ENCODE measurements at regions not wholly inside any gene's neighbourhood (a gene's known extent, or its start where the extent isn't known, plus 50 kb on each side); places are given as distances from the start of the nearest gene placed in this dataset.
"Not testable (repeated sequence)": the region's sequence is repeated elsewhere in the genome, so short reads cannot be mapped to it uniquely, and the experiment has no call there.

DNA sequence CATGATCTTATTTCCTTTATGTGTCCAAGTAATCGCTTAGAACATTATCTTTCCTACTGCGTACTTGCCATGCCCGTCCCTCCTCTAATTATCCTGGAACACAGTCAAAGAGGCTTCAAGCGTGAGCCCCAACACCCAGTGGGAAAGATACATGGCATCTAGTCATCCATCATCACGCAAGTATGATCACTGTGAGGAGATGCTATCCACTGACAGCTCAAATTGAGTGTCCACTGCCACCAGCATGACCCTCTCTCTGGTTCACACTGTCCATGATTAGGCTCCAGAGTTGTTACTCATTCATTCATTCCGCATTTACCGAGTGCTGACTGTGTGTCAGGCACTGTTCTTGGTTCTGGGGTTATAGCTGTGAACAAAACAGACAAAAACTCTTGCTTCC, 124.6 kb downstream of the COPS8 start:
- H4K8ac ChIP-seq (ENCODE audit: low read depth, low read length) = no peak overlapping the region
- H3K27ac ChIP-seq (ENCODE audit: low read depth, low read length) = no peak overlapping the region
- DNase-seq = no peak
- H3K56ac ChIP-seq (ENCODE audit: low read length) = no peak overlapping the region
- no peak overlapping the region for H2BK5ac ChIP-seq (ENCODE audit: low read length)
- H2BK120ac ChIP-seq (ENCODE audit: low read depth, low read length) = no peak overlapping the region
- H2AK5ac ChIP-seq (ENCODE audit: low read length) = no peak overlapping the region
- no peaks in the 10 kb centered on the region for H3K27me3 ChIP-seq (ENCODE audit: insufficient read depth, low read length, poor library complexity)
- H4K5ac ChIP-seq (ENCODE audit: low read length) = no peak overlapping the region
- H2BK15ac ChIP-seq (replicated peaks; ENCODE audit: low read depth) = no peak overlapping the region
- no peak overlapping the region for H3K9ac ChIP-seq (ENCODE audit: low read length)
- no peak overlapping the region for H3K4ac ChIP-seq (ENCODE audit: low read depth, low read length)
- no peak overlapping the region for H3K23ac ChIP-seq (ENCODE audit: low read length)
- H3K4me3 ChIP-seq (ENCODE audit: low read length) = no peak overlapping the region
- WGBS (ENCODE audit: extremely low coverage, insufficient coverage, low lambda C conversion rate) = no CpG with 5 or more reads among the region's 7 CpGs
- no peaks in the 10 kb centered on the region for H3K79me1 ChIP-seq (ENCODE audit: low read length)
- H3K18ac ChIP-seq (ENCODE audit: low read length) = no peak overlapping the region
- no peaks in the 10 kb centered on the region for H3K79me2 ChIP-seq (ENCODE audit: control insufficient read depth, insufficient read depth, low read length)
- H3K36me3 ChIP-seq (ENCODE audit: control insufficient read depth, insufficient read depth, low read length) = no peaks in the 10 kb centered on the region
- peaks cover 2% of the 10 kb centered on the region for H3K4me1 ChIP-seq (ENCODE audit: control insufficient read depth, low read depth, low read length)
- no peak overlapping the region for H3K4me2 ChIP-seq (ENCODE audit: low read length)

DNA sequence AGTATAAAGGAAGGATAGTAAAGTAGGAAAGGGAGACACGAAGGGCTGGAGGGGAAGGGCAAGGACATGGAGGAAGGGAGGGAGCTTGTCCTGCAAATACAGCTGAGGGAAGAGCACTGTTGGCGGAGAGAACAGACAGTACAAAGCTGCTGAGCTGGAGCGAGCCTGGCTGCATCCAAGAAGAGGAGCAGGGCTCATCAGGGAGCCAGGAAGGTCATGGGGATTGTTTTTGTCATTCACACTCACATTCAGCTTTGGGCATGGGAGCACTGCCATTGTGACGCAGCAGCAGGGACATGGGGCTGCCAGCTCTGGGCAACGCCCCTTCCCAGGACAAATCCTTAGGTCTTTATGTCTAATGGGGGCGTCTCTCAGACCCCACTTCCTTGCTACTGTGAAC, 125.1 kb downstream of the COPS8 start:
- no CpG with 5 or more reads among the region's 6 CpGs for WGBS (ENCODE audit: extremely low coverage, insufficient coverage, low lambda C conversion rate)
- Histone ChIP-seq H3K23ac (ENCODE audit: low read length) (no peak overlapping the region), H3K4ac (ENCODE audit: low read depth, low read length) (no peak overlapping the region), H3K79me1 (ENCODE audit: low read length) (no peaks in the 10 kb centered on the region), H3K4me3 (ENCODE audit: low read length) (no peak overlapping the region), H4K5ac (ENCODE audit: low read length) (no peak overlapping the region), H2BK15ac (replicated peaks; ENCODE audit: low read depth) (no peak overlapping the region), H2BK120ac (ENCODE audit: low read depth, low read length) (no peak overlapping the region), H3K18ac (ENCODE audit: low read length) (no peak overlapping the region), H4K8ac (ENCODE audit: low read depth, low read length) (no peak overlapping the region), H3K9ac (ENCODE audit: low read length) (no peak overlapping the region), H3K27me3 (ENCODE audit: insufficient read depth, low read length, poor library complexity) (no peaks in the 10 kb centered on the region), H3K56ac (ENCODE audit: low read length) (no peak overlapping the region), H3K27ac (ENCODE audit: low read depth, low read length) (no peak overlapping the region), H2AK5ac (ENCODE audit: low read length) (no peak overlapping the region), H3K4me1 (ENCODE audit: control insufficient read depth, low read depth, low read length) (peaks cover under 1% of the 10 kb centered on the region), H2BK5ac (ENCODE audit: low read length) (no peak overlapping the region), H3K36me3 (ENCODE audit: control insufficient read depth, insufficient read depth, low read length) (no peaks in the 10 kb centered on the region), H3K4me2 (ENCODE audit: low read length) (no peak overlapping the region), H3K79me2 (ENCODE audit: control insufficient read depth, insufficient read depth, low read length) (no peaks in the 10 kb centered on the region)
- no peak for DNase-seq

DNA sequence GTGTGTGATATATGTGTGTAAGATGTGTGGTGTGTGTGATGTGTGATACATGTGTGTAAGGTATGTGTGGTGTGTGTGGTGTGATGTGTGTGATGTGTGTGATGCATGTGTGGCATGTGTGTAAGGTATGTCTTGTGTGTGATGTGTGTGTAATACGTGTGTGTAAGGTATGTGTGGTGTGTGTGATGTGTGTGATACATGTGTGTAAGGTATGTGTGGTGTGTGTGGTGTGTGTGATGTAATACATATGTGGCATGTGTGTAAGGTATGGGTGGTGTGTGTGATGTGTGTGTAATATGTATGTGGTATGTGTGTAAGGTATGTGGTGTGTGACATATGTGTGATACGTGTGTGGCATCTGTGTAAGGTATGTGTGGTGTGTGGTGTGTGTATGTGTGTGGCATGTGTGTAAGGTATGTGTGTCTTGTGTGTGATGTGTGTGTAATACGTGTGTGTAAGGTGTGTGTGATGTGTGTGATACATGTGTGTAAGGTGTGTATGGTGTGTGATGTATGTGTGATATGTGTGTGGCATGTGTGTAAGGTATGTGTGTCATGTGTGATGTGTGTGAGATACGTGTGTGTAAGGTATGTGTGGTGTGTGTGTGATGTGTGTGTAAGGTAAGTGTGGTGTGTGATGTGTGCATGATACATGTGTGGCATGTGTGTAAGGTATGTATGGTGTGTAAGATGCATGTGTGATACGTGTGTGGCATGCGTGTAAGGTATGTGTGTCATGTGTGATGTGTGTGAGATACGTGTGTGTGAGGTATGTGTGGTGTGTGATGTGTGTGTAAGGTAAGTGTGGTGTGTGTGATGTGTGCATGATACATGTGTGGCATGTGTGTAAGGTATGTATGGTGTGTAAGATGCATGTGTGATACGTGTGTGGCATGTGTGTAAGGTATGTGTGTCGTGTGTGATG, 126.9 kb downstream of the COPS8 start:
- not testable (repeated sequence) for H3K79me2 ChIP-seq (ENCODE audit: control insufficient read depth, insufficient read depth, low read length); H3K56ac ChIP-seq (ENCODE audit: low read length); H3K27ac ChIP-seq (ENCODE audit: low read depth, low read length); H3K23ac ChIP-seq (ENCODE audit: low read length); H3K9ac ChIP-seq (ENCODE audit: low read length); H2BK15ac ChIP-seq (replicated peaks; ENCODE audit: low read depth); H3K4me3 ChIP-seq (ENCODE audit: low read length); H2AK5ac ChIP-seq (ENCODE audit: low read length); H2BK120ac ChIP-seq (ENCODE audit: low read depth, low read length); DNase-seq; H3K4ac ChIP-seq (ENCODE audit: low read depth, low read length); H4K8ac ChIP-seq (ENCODE audit: low read depth, low read length); H3K79me1 ChIP-seq (ENCODE audit: low read length); H3K36me3 ChIP-seq (ENCODE audit: control insufficient read depth, insufficient read depth, low read length); H3K18ac ChIP-seq (ENCODE audit: low read length); H3K4me1 ChIP-seq (ENCODE audit: control insufficient read depth, low read depth, low read length); H3K4me2 ChIP-seq (ENCODE audit: low read length); H2BK5ac ChIP-seq (ENCODE audit: low read length); H4K5ac ChIP-seq (ENCODE audit: low read length); H3K27me3 ChIP-seq (ENCODE audit: insufficient read depth, low read length, poor library complexity)
- WGBS (ENCODE audit: extremely low coverage, insufficient coverage, low lambda C conversion rate) = 100% methylated on average over 7 of the region's 9 CpGs

DNA sequence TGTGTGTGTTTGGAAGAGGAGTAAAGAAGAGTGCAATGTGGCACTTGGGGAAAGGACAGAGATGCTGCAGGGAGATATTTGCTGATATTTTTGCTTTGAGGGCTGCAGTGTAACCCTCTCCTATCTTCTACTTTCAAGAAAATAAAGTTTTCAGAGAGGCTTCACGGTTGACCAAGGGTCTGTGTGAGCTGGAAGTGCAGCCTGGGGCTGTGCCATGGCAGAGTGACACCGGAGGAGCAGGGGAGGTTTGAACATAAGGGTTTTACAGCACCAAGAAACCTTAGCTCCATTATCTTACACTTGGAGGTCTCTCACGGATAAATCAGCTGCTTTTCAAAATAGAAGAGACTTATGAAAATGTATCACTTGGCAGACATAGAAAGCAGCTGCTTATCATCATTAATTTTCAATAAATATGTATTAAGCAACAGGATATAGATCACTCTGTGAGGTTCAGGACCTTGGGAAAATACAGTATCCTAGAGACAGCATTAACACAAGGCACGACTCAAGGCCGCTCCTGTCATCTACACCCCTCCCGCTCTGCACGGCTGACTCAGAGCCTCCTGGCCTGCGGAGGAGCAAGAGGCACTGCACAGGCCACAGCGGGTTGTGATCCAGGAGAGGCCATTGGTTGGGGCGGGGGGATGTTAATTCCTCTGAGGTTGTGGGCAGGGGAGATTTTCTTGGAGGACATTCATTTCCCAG, 127.8 kb downstream of the COPS8 start:
- H2BK120ac ChIP-seq (ENCODE audit: low read depth, low read length) = no peak overlapping the region
- no peaks in the 10 kb centered on the region for H3K27me3 ChIP-seq (ENCODE audit: insufficient read depth, low read length, poor library complexity)
- peaks cover 4% of the 10 kb centered on the region for H3K4me1 ChIP-seq (ENCODE audit: control insufficient read depth, low read depth, low read length)
- DNase-seq = peak; percentile 44
- H3K18ac ChIP-seq (ENCODE audit: low read length) = no peak overlapping the region
- no peaks in the 10 kb centered on the region for H3K36me3 ChIP-seq (ENCODE audit: control insufficient read depth, insufficient read depth, low read length)
- H2BK15ac ChIP-seq (replicated peaks; ENCODE audit: low read depth) = no peak overlapping the region
- H3K27ac ChIP-seq (ENCODE audit: low read depth, low read length) = no peak overlapping the region
- H3K79me1 ChIP-seq (ENCODE audit: low read length) = no peaks in the 10 kb centered on the region
- H3K9ac ChIP-seq (ENCODE audit: low read length) = no peak overlapping the region
- H4K5ac ChIP-seq (ENCODE audit: low read length) = no peak overlapping the region
- WGBS (ENCODE audit: extremely low coverage, insufficient coverage, low lambda C conversion rate) = no CpG with 5 or more reads among the region's 10 CpGs
- H3K4me2 ChIP-seq (ENCODE audit: low read length) = no peak overlapping the region
- H3K79me2 ChIP-seq (ENCODE audit: control insufficient read depth, insufficient read depth, low read length) = no peaks in the 10 kb centered on the region
- H3K4me3 ChIP-seq (ENCODE audit: low read length) = no peak overlapping the region
- no peak overlapping the region for H4K8ac ChIP-seq (ENCODE audit: low read depth, low read length)
- H3K4ac ChIP-seq (ENCODE audit: low read depth, low read length) = no peak overlapping the region
- H2AK5ac ChIP-seq (ENCODE audit: low read length) = no peak overlapping the region
- no peak overlapping the region for H2BK5ac ChIP-seq (ENCODE audit: low read length)
- H3K23ac ChIP-seq (ENCODE audit: low read length) = no peak overlapping the region
- no peak overlapping the region for H3K56ac ChIP-seq (ENCODE audit: low read length)

DNA sequence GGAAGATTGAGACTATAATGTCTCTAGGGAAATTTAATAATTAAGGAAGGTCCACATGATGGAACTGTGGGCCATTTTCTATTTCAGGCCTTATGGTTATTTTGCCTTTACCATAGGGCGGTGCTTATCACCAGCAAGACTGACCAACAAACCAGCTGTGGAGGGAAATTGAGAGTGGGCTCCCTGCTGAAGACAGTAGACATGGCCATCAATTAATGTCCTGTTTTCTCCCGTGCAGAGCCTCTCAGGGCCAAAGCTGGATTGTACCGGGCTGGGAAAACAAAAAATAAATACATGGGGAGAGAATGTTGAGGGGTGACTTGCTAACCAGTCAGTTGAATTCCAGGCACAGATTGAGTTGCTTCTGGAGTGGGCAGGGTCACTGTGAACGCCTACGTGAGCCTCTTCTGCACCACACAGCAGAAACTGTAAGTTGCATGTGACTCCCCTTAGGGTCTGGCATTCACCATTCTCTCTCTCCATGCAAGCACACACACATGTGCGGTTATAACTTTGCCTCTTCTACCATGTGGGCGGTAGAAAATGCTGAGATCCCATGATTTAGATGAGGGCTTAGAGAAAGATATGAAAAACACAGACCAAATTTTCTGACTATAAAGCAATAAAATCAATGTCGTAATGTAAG, 128.5 kb downstream of the COPS8 start:
- no peak overlapping the region for H2BK120ac ChIP-seq (ENCODE audit: low read depth, low read length)
- no peak overlapping the region for H2AK5ac ChIP-seq (ENCODE audit: low read length)
- H2BK5ac ChIP-seq (ENCODE audit: low read length) = no peak overlapping the region
- H3K79me2 ChIP-seq (ENCODE audit: control insufficient read depth, insufficient read depth, low read length) = no peaks in the 10 kb centered on the region
- no peaks in the 10 kb centered on the region for H3K79me1 ChIP-seq (ENCODE audit: low read length)
- DNase-seq = no peak
- H3K18ac ChIP-seq (ENCODE audit: low read length) = no peak overlapping the region
- H3K4me2 ChIP-seq (ENCODE audit: low read length) = no peak overlapping the region
- peaks cover 4% of the 10 kb centered on the region for H3K4me1 ChIP-seq (ENCODE audit: control insufficient read depth, low read depth, low read length)
- H2BK15ac ChIP-seq (replicated peaks; ENCODE audit: low read depth) = no peak overlapping the region
- H3K23ac ChIP-seq (ENCODE audit: low read length) = no peak overlapping the region
- H3K36me3 ChIP-seq (ENCODE audit: control insufficient read depth, insufficient read depth, low read length) = no peaks in the 10 kb centered on the region
- H3K27me3 ChIP-seq (ENCODE audit: insufficient read depth, low read length, poor library complexity) = no peaks in the 10 kb centered on the region
- H3K4me3 ChIP-seq (ENCODE audit: low read length) = no peak overlapping the region
- H3K9ac ChIP-seq (ENCODE audit: low read length) = no peak overlapping the region
- no CpG with 5 or more reads among the region's 8 CpGs for WGBS (ENCODE audit: extremely low coverage, insufficient coverage, low lambda C conversion rate)
- no peak overlapping the region for H4K5ac ChIP-seq (ENCODE audit: low read length)
- no peak overlapping the region for H3K27ac ChIP-seq (ENCODE audit: low read depth, low read length)
- no peak overlapping the region for H3K56ac ChIP-seq (ENCODE audit: low read length)
- H4K8ac ChIP-seq (ENCODE audit: low read depth, low read length) = no peak overlapping the region
- H3K4ac ChIP-seq (ENCODE audit: low read depth, low read length) = no peak overlapping the region
